A549 (cell line): ENCODE measurements at regions not wholly inside any gene's neighbourhood (a gene's known extent, or its start where the extent isn't known, plus 50 kb on each side); places are given as distances from the start of the nearest gene placed in this dataset.

ENCODE experiments used
- ATAC-seq, 2 experiments: fragments of 200-7000 bp in 1 of 2; fragments of >200 bp in 1 of 2; cut with Nextera tagmentation in 1 of 2; cut with Tn5 transposase in 1 of 2; 3 replicates each; pipeline versions ENCODE4 v1.8.0 to v1.9.1; 2018 to 2020; ENCODE audit warnings: mild to moderate bottlenecking in 1 of 2, moderate library complexity in 1 of 2
- CTCF ChIA-PET: fragments of 300-600 bp; sonication (Branson Sonifier 250); formaldehyde crosslinking; extraction: SDS; loops from one replicate; lab custom pipeline; 2021; ENCODE audit warnings: antibody characterized with exemption, inconsistent platforms; lab: Yijun Ruan, JAX
- POLR2A ChIA-PET: fragments of 350-600 bp; formaldehyde crosslinking; extraction: SDS; loops from one replicate; lab custom pipeline; 2021; ENCODE audit warnings: antibody characterized with exemption, inconsistent platforms; lab: Yijun Ruan, JAX
- DNase-seq, 2 experiments: peaks; one replicate each; pipeline versions ENCODE4 v3.0.0 to v3.0.0-alpha.2; 2011 to 2016; ENCODE audit warnings: low read depth in 1 of 2, low spot score in 1 of 2
- FAIRE-seq: peaks from 2 replicates; lab custom pipeline; 2011; peaks lifted over from hg19 to GRCh38; lab: Jason Lieb, UNC
- H3K27ac ChIP-seq, 2 experiments: fragments of >200 bp; sonication (Bioruptor Twin); formaldehyde crosslinking; 3 replicates each; pipeline ENCODE4 v1.5.1; 2016 to 2017
- H3K4me1 ChIP-seq: fragments of >200 bp; sonication (Bioruptor Twin); formaldehyde crosslinking; 3 replicates; pipeline ENCODE4 v1.6.1; 2016
- H3K4me2 ChIP-seq: fragments of >200 bp; sonication (Bioruptor Twin); formaldehyde crosslinking; 3 replicates; pipeline ENCODE4 v1.6.1; 2016
- H3K4me3 ChIP-seq: fragments of >200 bp; sonication (Bioruptor Twin); formaldehyde crosslinking; 3 replicates; pipeline ENCODE4 v1.5.1; 2016
- H3K9me3 ChIP-seq: fragments of >200 bp; sonication (Bioruptor Twin); formaldehyde crosslinking; 3 replicates; pipeline ENCODE4 v1.6.1; 2016
- BHLHE40 ChIP-seq: IDR thresholded peaks from 2 replicates; pipeline ENCODE4 v1.6.1; 2012; ENCODE audit warnings: low read depth, low read length, inconsistent platforms
- CBX8 ChIP-seq: fragments of 200-600 bp; sonication (generic); IDR thresholded peaks from 2 replicates; pipeline ENCODE4 v1.6.1; 2016
- CHD4 ChIP-seq: fragments of 200-600 bp; sonication (generic); IDR thresholded peaks from 2 replicates; pipeline ENCODE4 v1.6.1; 2016; ENCODE audit warnings: antibody characterized with exemption, mild to moderate bottlenecking, borderline replicate concordance
- CTCF ChIP-seq: fragments of >200 bp; sonication (Bioruptor Twin); formaldehyde crosslinking; IDR thresholded peaks from 3 replicates; pipeline ENCODE4 v1.5.1; 2016
- E2F6 ChIP-seq: IDR thresholded peaks from 2 replicates; pipeline ENCODE4 v1.6.1; 2012; ENCODE audit warnings: low read depth, borderline replicate concordance
- EHF ChIP-seq: fragments of 250-450 bp; sonication (Bioruptor Pico); IDR thresholded peaks from 2 replicates; pipeline ENCODE4 v1.5.0; 2020; ENCODE audit warnings: mild to moderate bottlenecking
- HEYL ChIP-seq: fragments of 250-450 bp; sonication (Bioruptor Pico); IDR thresholded peaks from 2 replicates; pipeline ENCODE4 v1.8.0; 2021; ENCODE audit warnings: mild to moderate bottlenecking, moderate library complexity
- HOXA7 ChIP-seq: fragments of 250-450 bp; sonication (Bioruptor Pico); IDR thresholded peaks from 2 replicates; pipeline ENCODE4 v1.5.0; 2020; ENCODE audit warnings: mild to moderate bottlenecking, moderate library complexity
- JUN ChIP-seq, 2 experiments: fragments of >200 bp; sonication (Bioruptor Twin); formaldehyde crosslinking; IDR thresholded peaks; 2 replicates in 1 of 2; 3 replicates in 1 of 2; pipeline ENCODE4 v1.6.1; 2016 to 2017
- KDM1A ChIP-seq: fragments of 200-600 bp; sonication (generic); IDR thresholded peaks from 2 replicates; pipeline ENCODE4 v1.6.1; 2016; ENCODE audit warnings: low read depth, mild to moderate bottlenecking
- KDM5A ChIP-seq: fragments of 200-600 bp; sonication (generic); IDR thresholded peaks from 2 replicates; pipeline ENCODE4 v1.6.1; 2016; ENCODE audit warnings: antibody characterized with exemption, mild to moderate bottlenecking
- MAZ ChIP-seq: fragments of 150-350 bp; IDR thresholded peaks from 2 replicates; pipeline ENCODE4 v1.6.1; 2014; ENCODE audit warnings: antibody characterized with exemption, low read depth, low read length, borderline replicate concordance
- NR3C1 ChIP-seq: fragments of >200 bp; sonication (Bioruptor Twin); formaldehyde crosslinking; IDR thresholded peaks from 3 replicates; pipeline ENCODE4 v1.6.1; 2017
- POLR2A ChIP-seq: IDR thresholded peaks from 2 replicates; pipeline ENCODE4 v1.6.1; 2012; ENCODE audit warnings: mild to moderate bottlenecking, low read length
- RFX5 ChIP-seq: fragments of 450-650 bp; IDR thresholded peaks from 2 replicates; pipeline ENCODE4 v1.7.1; 2014; ENCODE audit warnings: antibody characterized with exemption, mild to moderate bottlenecking, moderate library complexity
- SREBF2 ChIP-seq: fragments of 450-650 bp; IDR thresholded peaks from 2 replicates; pipeline ENCODE4 v1.6.1; 2014; ENCODE audit warnings: mild to moderate bottlenecking, moderate library complexity
- TP53 ChIP-seq: fragments of 250-450 bp; sonication (Bioruptor Pico); IDR thresholded peaks from 2 replicates; pipeline ENCODE4 v1.5.0; 2021; ENCODE audit warnings: mild to moderate bottlenecking, moderate library complexity
- ZFP36 ChIP-seq: fragments of 450-650 bp; IDR thresholded peaks from 2 replicates; pipeline ENCODE4 v1.6.1; 2014; ENCODE audit warnings: borderline replicate concordance; ENCODE audit not compliant: partially characterized antibody
- WGBS: methylation state at CpG from one replicate; pipeline ENCODE4 v1.1.6; 2017; ENCODE audit errors: missing lambda C conversion rate; 5-methylcytosine and 5-hydroxymethylcytosine counted together
- TF ChIP-seq, protein P1 (sequence below): IDR thresholded peaks from 2 replicates; pipeline ENCODE4 v1.6.1; 2012
- TF ChIP-seq, protein P2 (sequence below): fragments of 450-650 bp; IDR thresholded peaks from 2 replicates; pipeline ENCODE4 v1.6.1; 2014; ENCODE audit warnings: antibody characterized with exemption

- no peak for TF ChIP-seq CHD4
- no peak for TF ChIP-seq MAZ
- TF ChIP-seq, protein P1, sequence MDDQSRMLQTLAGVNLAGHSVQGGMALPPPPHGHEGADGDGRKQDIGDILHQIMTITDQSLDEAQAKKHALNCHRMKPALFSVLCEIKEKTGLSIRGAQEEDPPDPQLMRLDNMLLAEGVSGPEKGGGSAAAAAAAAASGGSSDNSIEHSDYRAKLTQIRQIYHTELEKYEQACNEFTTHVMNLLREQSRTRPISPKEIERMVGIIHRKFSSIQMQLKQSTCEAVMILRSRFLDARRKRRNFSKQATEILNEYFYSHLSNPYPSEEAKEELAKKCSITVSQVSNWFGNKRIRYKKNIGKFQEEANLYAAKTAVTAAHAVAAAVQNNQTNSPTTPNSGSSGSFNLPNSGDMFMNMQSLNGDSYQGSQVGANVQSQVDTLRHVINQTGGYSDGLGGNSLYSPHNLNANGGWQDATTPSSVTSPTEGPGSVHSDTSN: no peak
- no peak for TF ChIP-seq NR3C1
- no peak for TF ChIP-seq TP53 (CRISPR knock-in tag)
- TF ChIP-seq, all 56 proteins: peak for 0
- CTCF ChIA-PET: interaction anchor here (1.1 kb wide), 1 partner anchor 15 kb away, joined by 4 read pairs; no protein-coding TSS in a partner anchor
- WGBS: 14% methylated on average over 6 of the region's 6 CpGs
These were observed 629.0 kb downstream of the NR2F2 start for GRCh38 chr15:96959501-96959900.

GRCh38 chr15:96960711-96961480, 630.4 kb downstream of the NR2F2 start:
- no peak overlapping the region for H3K27ac ChIP-seq
- TF ChIP-seq RFX5 (no peak), CTCF (no peak), SREBF2 (no peak), CBX8 (no peak)
- ChIA-PET CTCF (no interaction called here), POLR2A (no interaction called here)
- H3K4me1 ChIP-seq: no peaks in the 10 kb centered on the region
- H3K4me3 ChIP-seq: no peak overlapping the region
- ATAC-seq (no peak), DNase-seq (no peak), FAIRE-seq (no peak)
- WGBS: 2% methylated on average over 4 of the region's 4 CpGs
- H3K9me3 ChIP-seq: no peaks in the 10 kb centered on the region
- no peak overlapping the region for H3K4me2 ChIP-seq

More at GRCh38 chr15:96959501-96959900, 629.0 kb downstream of the NR2F2 start:
- Histone ChIP-seq H3K4me3 (no peak overlapping the region), H3K9me3 (no peaks in the 10 kb centered on the region), H3K4me2 (no peak overlapping the region), H3K4me1 (no peaks in the 10 kb centered on the region), H3K27ac (no peak overlapping the region)
- FAIRE-seq: no peak
- POLR2A ChIA-PET: no interaction called here
- ATAC-seq: no peak
- DNase-seq: no peak

- FAIRE-seq (no peak), ATAC-seq (no peak), DNase-seq (no peak)
- Histone ChIP-seq H3K27ac (no peak overlapping the region), H3K9me3 (no peaks in the 10 kb centered on the region), H3K4me3 (no peak overlapping the region), H3K4me2 (no peak overlapping the region), H3K4me1 (no peaks in the 10 kb centered on the region)
- ChIA-PET POLR2A (no interaction called here), CTCF (no interaction called here)
- under 1% methylated on average over 3 of the region's 3 CpGs for WGBS
- TF ChIP-seq, protein P2, sequence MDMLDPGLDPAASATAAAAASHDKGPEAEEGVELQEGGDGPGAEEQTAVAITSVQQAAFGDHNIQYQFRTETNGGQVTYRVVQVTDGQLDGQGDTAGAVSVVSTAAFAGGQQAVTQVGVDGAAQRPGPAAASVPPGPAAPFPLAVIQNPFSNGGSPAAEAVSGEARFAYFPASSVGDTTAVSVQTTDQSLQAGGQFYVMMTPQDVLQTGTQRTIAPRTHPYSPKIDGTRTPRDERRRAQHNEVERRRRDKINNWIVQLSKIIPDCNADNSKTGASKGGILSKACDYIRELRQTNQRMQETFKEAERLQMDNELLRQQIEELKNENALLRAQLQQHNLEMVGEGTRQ: no peak
- no peak for TF ChIP-seq KDM5A
- no peak for TF ChIP-seq HOXA7 (CRISPR knock-in tag)
- no peak for TF ChIP-seq NR3C1
- TF ChIP-seq KDM1A: no peak
- no peak for TF ChIP-seq HEYL
- no peak for TF ChIP-seq JUN (IDR thresholded peaks at IDR 0.05)
- TF ChIP-seq ZFP36: no peak
- TF ChIP-seq BHLHE40: no peak
- TF ChIP-seq POLR2A: no peak
- no peak for TF ChIP-seq MAZ
- no peak for TF ChIP-seq E2F6
- TF ChIP-seq EHF (CRISPR knock-in tag): no peak
- no peak for TF ChIP-seq CHD4
- TF ChIP-seq, all 56 proteins: peak for 0
These were observed 636.1 kb downstream of the NR2F2 start for GRCh38 chr15:96966554-96966953.
